Right lobe of liver (tissue), 6 donors: ENCODE measurements at regions not wholly inside any gene's neighbourhood (a gene's known extent, or its start where the extent isn't known, plus 50 kb on each side); places are given as distances from the start of the nearest gene placed in this dataset.

Experiments used
- ATAC-seq, 4 donors: fragments of 200-7000 bp; cut with Tn5 transposase; one replicate each; pipeline ENCODE4 v1.9.1; 2020; ENCODE audit warnings: mild to moderate bottlenecking in 4 of 4, moderate library complexity in 4 of 4
- DNase-seq, 3 donors: peaks; one replicate each; pipeline ENCODE4 v3.0.0-alpha.2; 2020
- H3K27ac ChIP-seq, 3 donors: fragments of 200-600 bp; one replicate each; pipeline ENCODE4 v1.8.0; 2022
- H3K27me3 ChIP-seq, 2 donors: fragments of 200-600 bp; one replicate each; pipeline ENCODE4 v1.8.0; 2022
- H3K36me3 ChIP-seq, 4 donors: fragments of 200-600 bp; sonication (generic) in 1 of 4; one replicate each; pipeline versions ENCODE4 v1.5.1 to v1.8.0; 2017 to 2022; ENCODE audit warnings: control low read depth in 1 of 4
- H3K4me1 ChIP-seq, 4 donors: fragments of 200-600 bp; sonication (generic) in 1 of 4; one replicate each; pipeline versions ENCODE4 v1.5.1 to v1.8.0; 2017 to 2022; ENCODE audit warnings: control low read depth in 1 of 4
- H3K4me3 ChIP-seq, 3 donors: fragments of 200-600 bp; one replicate each; pipeline ENCODE4 v1.8.0; 2022
- H3K9me3 ChIP-seq, 4 donors: fragments of 200-600 bp; sonication (generic) in 1 of 4; one replicate each; pipeline versions ENCODE4 v1.5.1 to v1.8.0; 2017 to 2022; ENCODE audit warnings: control low read depth in 1 of 4
- POLR2A ChIP-seq: fragments of 450-650 bp; IDR thresholded peaks from one replicate; pipeline ENCODE4 v1.6.1; 2017; ENCODE audit warnings: antibody characterized with exemption, mild to moderate bottlenecking
- whole genome bisulfite sequencing: methylation state at CpG from one replicate; pipeline ENCODE4 v1.1.6; 2018; ENCODE audit warnings: low coverage, low lambda C conversion rate; ENCODE audit not compliant: insufficient coverage; ENCODE audit errors: missing lambda C conversion rate; 5-methylcytosine and 5-hydroxymethylcytosine counted together
- intact Hi-C, 2 donors: fragments of 100-400 bp; cut with DNase I; formaldehyde crosslinking; loops; one replicate each; pipeline versions ENCODE4 v1.11.2 to v1.14.1; 2022
- TF ChIP-seq, protein P1 (sequence below), 4 donors: fragments of 200-600 bp in 3 of 4; fragments of 450-650 bp in 1 of 4; IDR thresholded peaks; one replicate each; pipeline versions ENCODE4 v1.5.1 to v1.8.0; 2016 to 2022; ENCODE audit warnings: antibody characterized with exemption in 4 of 4, mild to moderate bottlenecking in 2 of 4
- donor health status: DM: no; HTN: yes; CAD: no.
- donor health status: DM: no; HTN: no; CAD: no.
- donor health status: DM: no; HTN: no; CAD: no.
- donor health status: DM: no; HTN: yes; CAD: no.
- donor health status: DM: no; HTN: yes; CAD: no.

DNA sequence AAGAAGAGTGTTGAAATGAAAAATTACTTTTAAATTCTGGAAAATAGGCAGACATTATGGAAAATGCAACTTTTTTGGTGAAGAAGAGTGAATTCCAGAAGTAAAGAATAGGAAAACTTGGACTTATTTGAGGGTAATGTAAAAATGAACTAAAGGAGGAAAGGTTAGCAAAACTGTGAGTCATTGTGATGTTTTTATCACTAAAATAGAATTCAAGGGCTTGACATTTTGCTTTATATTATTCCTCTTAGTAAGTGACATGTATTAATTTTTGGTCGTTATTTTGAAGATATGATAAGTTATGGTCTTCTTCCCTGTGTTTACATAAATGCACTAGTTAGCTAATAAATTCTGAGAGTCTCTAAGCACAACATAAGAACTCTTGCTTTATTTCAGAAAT is 390.9 kb downstream of the FAT4 start:
- no peaks in the 10 kb centered on the region for H3K36me3 ChIP-seq
- H3K9me3 ChIP-seq = no peaks in the 10 kb centered on the region
- 33% methylated on average over 1 of the region's 1 CpG for WGBS
- DNase-seq = no peak
- H3K4me3 ChIP-seq = no peak overlapping the region
- no peak overlapping the region for H3K27ac ChIP-seq
- intact Hi-C loops = no loop called here
- ATAC-seq = no peak
- H3K27me3 ChIP-seq = no peaks in the 10 kb centered on the region
- no peak for TF ChIP-seq POLR2A
- TF ChIP-seq, protein P1, sequence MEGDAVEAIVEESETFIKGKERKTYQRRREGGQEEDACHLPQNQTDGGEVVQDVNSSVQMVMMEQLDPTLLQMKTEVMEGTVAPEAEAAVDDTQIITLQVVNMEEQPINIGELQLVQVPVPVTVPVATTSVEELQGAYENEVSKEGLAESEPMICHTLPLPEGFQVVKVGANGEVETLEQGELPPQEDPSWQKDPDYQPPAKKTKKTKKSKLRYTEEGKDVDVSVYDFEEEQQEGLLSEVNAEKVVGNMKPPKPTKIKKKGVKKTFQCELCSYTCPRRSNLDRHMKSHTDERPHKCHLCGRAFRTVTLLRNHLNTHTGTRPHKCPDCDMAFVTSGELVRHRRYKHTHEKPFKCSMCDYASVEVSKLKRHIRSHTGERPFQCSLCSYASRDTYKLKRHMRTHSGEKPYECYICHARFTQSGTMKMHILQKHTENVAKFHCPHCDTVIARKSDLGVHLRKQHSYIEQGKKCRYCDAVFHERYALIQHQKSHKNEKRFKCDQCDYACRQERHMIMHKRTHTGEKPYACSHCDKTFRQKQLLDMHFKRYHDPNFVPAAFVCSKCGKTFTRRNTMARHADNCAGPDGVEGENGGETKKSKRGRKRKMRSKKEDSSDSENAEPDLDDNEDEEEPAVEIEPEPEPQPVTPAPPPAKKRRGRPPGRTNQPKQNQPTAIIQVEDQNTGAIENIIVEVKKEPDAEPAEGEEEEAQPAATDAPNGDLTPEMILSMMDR (IDR thresholded peaks at IDR 0.05) = no peak
- no peaks in the 10 kb centered on the region for H3K4me1 ChIP-seq

- Histone ChIP-seq H3K9me3 (no peaks in the 10 kb centered on the region), H3K4me3 (no peak overlapping the region), H3K27me3 (no peaks in the 10 kb centered on the region), H3K4me1 (no peaks in the 10 kb centered on the region), H3K36me3 (no peaks in the 10 kb centered on the region), H3K27ac (no peak overlapping the region)
- TF ChIP-seq, protein P1 (IDR thresholded peaks at IDR 0.05) = no peak
- no peak for TF ChIP-seq POLR2A
- WGBS = 83% methylated on average over 8 of the region's 17 CpGs
- DNase-seq (no peak), ATAC-seq (no peak)
- intact Hi-C loops = no loop called here
Measured at GRCh38 chr4:125707397-125707796, 392.6 kb downstream of the FAT4 start.

- Histone ChIP-seq H3K4me3 (no peak overlapping the region), H3K27ac (no peak overlapping the region), H3K4me1 (no peaks in the 10 kb centered on the region), H3K36me3 (no peaks in the 10 kb centered on the region), H3K27me3 (no peaks in the 10 kb centered on the region), H3K9me3 (no peaks in the 10 kb centered on the region)
- ATAC-seq (no peak), DNase-seq (no peak)
- intact Hi-C loops = no loop called here
- TF ChIP-seq, protein P1 (IDR thresholded peaks at IDR 0.05) = no peak
- TF ChIP-seq POLR2A = no peak
Measured at GRCh38 chr4:125710766-125711165, 396.0 kb downstream of the FAT4 start.

DNA sequence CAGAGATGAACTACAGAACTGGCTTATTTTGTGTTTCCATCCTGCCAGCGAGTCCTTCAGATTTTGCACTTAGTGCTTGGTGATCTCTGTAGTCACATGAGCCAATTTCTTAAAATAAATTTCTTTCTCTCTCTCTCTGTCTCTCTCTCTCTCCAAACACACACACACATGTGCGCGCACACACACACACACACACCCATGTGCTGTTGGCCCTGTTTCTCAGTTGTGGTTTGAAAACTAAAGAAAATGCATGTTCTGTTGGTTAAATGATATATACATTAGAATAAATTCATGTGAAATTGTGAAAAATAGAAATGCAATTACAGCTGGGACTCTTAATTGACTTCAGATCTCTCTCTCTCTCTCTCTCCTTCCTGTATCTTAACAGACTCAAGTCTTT is 399.3 kb downstream of the FAT4 start:
- WGBS = 80% methylated on average over 3 of the region's 3 CpGs
- DNase-seq = no peak

DNA sequence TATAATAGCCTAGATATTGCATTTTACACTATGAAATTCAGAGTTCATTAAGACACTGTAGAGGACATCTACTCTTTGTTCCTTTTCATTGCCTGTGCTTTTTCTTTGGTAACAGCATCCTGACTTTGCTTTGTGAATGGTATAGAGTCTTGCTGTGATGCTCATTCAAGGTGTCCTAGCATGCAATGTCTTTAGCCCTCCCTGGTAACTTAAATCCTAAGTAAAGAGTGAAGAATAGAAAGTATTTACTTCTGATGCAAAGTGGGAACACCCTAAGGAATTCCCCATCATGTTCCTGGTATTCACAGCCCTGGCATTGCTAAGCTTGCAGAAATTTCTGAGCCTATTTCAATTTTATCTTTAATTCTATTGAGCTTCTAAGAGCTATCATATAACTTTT is 400.1 kb downstream of the FAT4 start:
- Histone ChIP-seq H3K9me3 (no peaks in the 10 kb centered on the region), H3K27me3 (no peaks in the 10 kb centered on the region), H3K4me1 (peaks cover 0 to 4% (median 0%) of the 10 kb centered on the region in 4 donors), H3K36me3 (no peaks in the 10 kb centered on the region), H3K27ac (no peak overlapping the region), H3K4me3 (no peak overlapping the region)
- TF ChIP-seq, protein P1 (IDR thresholded peaks at IDR 0.05) = no peak
- TF ChIP-seq POLR2A = no peak
- ATAC-seq (no peak), DNase-seq (no peak)
- intact Hi-C loops = no loop called here

More for the DNA sequence above, 399.3 kb downstream of the FAT4 start:
- Histone ChIP-seq H3K27ac (no peak overlapping the region), H3K4me1 (no peaks in the 10 kb centered on the region), H3K9me3 (no peaks in the 10 kb centered on the region), H3K27me3 (no peaks in the 10 kb centered on the region), H3K36me3 (no peaks in the 10 kb centered on the region), H3K4me3 (no peak overlapping the region)
- intact Hi-C loops = no loop called here
- ATAC-seq = no peak
- TF ChIP-seq POLR2A = no peak
- TF ChIP-seq, protein P1 (IDR thresholded peaks at IDR 0.05) = no peak
